ENCODE measurements at regions not wholly inside any gene's neighbourhood (a gene's known extent, or its start where the extent isn't known, plus 50 kb on each side); places are given as distances from the start of the nearest gene placed in this dataset.

DNA sequence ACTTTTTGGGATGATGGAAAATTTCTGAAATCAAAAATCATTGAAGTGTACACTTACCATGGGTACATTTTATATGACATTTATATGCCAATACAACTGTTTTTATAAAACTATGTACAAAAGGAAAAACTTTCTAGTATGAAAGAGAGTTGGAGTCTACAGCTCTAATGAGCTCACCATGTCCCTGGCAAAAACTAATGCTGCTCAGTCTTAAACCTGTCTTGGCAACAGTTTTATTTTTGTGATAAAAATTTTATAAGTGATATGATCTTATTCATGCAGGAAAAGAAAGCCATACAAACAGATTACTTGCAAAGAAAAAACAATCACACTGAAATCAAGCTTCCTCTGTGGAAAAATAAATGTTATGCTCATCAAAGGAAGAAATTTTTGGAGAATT, 78.9 kb upstream of the RASEF start:
- in situ Hi-C loops (cut with MboI) (no loop called here), intact Hi-C loops (cut with micrococcal nuclease) (no loop called here)
- no peak overlapping the region for H2AFZ ChIP-seq (ENCODE audit: low read depth, low read length)
- H3K4me3 ChIP-seq: no peak overlapping the region
- no peaks in the 10 kb centered on the region for H4K20me1 ChIP-seq (replicated peaks; ENCODE audit: control insufficient read depth, insufficient read depth, low read length)
- H3K27me3 ChIP-seq (ENCODE audit: control insufficient read depth in 2 of 2, insufficient read depth in 2 of 2, low read length in 2 of 2): no peaks in the 10 kb centered on the region
- no peak overlapping the region for H3K27ac ChIP-seq (ENCODE audit: extremely low read depth, low read depth, low read length)
- BruUV-seq (replicated peaks): no TSS peak
- POLR2A ChIA-PET: no interaction called here
- DNase-seq (ENCODE audit: extremely low read depth in 1 of 4, low spot score in 3 of 4) (no peak), ATAC-seq (no peak), FAIRE-seq (no peak)
- CTCF ChIA-PET (ENCODE audit: low intra/inter-chr PET ratio): no interaction called here
- no peaks in the 10 kb centered on the region for H3K79me2 ChIP-seq (ENCODE audit: control insufficient read depth, insufficient read depth, low read length)
- no peak for TF ChIP-seq NELFE (IDR thresholded peaks at IDR 0.05; ENCODE audit: insufficient read depth, insufficient read length)
- TF ChIP-seq ZNF507 (tag; conservative IDR thresholded peaks at IDR 0.05): no peak
- no peak for TF ChIP-seq ZNF785 (CRISPR knock-in tag; IDR thresholded peaks at IDR 0.05)
- no peak for TF ChIP-seq KDM4B (IDR thresholded peaks at IDR 0.05; ENCODE audit: borderline replicate concordance in 2 of 2, low read depth in 1 of 2)
- TF ChIP-seq, protein P1, sequence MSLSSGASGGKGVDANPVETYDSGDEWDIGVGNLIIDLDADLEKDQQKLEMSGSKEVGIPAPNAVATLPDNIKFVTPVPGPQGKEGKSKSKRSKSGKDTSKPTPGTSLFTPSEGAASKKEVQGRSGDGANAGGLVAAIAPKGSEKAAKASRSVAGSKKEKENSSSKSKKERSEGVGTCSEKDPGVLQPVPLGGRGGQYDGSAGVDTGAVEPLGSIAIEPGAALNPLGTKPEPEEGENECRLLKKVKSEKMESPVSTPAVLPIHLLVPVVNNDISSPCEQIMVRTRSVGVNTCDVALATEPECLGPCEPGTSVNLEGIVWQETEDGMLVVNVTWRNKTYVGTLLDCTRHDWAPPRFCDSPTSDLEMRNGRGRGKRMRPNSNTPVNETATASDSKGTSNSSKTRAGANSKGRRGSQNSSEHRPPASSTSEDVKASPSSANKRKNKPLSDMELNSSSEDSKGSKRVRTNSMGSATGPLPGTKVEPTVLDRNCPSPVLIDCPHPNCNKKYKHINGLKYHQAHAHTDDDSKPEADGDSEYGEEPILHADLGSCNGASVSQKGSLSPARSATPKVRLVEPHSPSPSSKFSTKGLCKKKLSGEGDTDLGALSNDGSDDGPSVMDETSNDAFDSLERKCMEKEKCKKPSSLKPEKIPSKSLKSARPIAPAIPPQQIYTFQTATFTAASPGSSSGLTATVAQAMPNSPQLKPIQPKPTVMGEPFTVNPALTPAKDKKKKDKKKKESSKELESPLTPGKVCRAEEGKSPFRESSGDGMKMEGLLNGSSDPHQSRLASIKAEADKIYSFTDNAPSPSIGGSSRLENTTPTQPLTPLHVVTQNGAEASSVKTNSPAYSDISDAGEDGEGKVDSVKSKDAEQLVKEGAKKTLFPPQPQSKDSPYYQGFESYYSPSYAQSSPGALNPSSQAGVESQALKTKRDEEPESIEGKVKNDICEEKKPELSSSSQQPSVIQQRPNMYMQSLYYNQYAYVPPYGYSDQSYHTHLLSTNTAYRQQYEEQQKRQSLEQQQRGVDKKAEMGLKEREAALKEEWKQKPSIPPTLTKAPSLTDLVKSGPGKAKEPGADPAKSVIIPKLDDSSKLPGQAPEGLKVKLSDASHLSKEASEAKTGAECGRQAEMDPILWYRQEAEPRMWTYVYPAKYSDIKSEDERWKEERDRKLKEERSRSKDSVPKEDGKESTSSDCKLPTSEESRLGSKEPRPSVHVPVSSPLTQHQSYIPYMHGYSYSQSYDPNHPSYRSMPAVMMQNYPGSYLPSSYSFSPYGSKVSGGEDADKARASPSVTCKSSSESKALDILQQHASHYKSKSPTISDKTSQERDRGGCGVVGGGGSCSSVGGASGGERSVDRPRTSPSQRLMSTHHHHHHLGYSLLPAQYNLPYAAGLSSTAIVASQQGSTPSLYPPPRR (CRISPR knock-in tag; IDR thresholded peaks at IDR 0.05; ENCODE audit: borderline replicate concordance): no peak
- TF ChIP-seq, protein P2, sequence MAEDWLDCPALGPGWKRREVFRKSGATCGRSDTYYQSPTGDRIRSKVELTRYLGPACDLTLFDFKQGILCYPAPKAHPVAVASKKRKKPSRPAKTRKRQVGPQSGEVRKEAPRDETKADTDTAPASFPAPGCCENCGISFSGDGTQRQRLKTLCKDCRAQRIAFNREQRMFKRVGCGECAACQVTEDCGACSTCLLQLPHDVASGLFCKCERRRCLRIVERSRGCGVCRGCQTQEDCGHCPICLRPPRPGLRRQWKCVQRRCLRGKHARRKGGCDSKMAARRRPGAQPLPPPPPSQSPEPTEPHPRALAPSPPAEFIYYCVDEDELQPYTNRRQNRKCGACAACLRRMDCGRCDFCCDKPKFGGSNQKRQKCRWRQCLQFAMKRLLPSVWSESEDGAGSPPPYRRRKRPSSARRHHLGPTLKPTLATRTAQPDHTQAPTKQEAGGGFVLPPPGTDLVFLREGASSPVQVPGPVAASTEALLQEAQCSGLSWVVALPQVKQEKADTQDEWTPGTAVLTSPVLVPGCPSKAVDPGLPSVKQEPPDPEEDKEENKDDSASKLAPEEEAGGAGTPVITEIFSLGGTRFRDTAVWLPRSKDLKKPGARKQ (CRISPR knock-in tag; IDR thresholded peaks at IDR 0.05): no peak
- TF ChIP-seq, protein P3, sequence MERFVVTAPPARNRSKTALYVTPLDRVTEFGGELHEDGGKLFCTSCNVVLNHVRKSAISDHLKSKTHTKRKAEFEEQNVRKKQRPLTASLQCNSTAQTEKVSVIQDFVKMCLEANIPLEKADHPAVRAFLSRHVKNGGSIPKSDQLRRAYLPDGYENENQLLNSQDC (CRISPR knock-in tag; IDR thresholded peaks at IDR 0.05): no peak
- no peak for TF ChIP-seq NFRKB (IDR thresholded peaks at IDR 0.05; ENCODE audit: low read depth)
- TF ChIP-seq POLR2H (tag; IDR thresholded peaks at IDR 0.05; ENCODE audit: low read depth): no peak
- no peaks in the 10 kb centered on the region for H3K4me1 ChIP-seq (replicated peaks in 1 of 2; ENCODE audit: control insufficient read depth in 2 of 2, insufficient read depth in 2 of 2, low read length in 2 of 2)
- no peaks in the 10 kb centered on the region for H3K36me3 ChIP-seq (ENCODE audit: control insufficient read depth, insufficient read depth, low read length)
- no peaks in the 10 kb centered on the region for H3K9me1 ChIP-seq (ENCODE audit: control insufficient read depth, insufficient read depth, low read length)
- no peaks in the 10 kb centered on the region for H3K9me3 ChIP-seq (replicated peaks; ENCODE audit: control insufficient read depth, insufficient read depth, low read depth, low read length)
- no peak overlapping the region for H3K4me2 ChIP-seq (ENCODE audit: insufficient read depth, low read length)
- no peak overlapping the region for H3K9ac ChIP-seq (ENCODE audit: insufficient read depth in 1 of 2, low read depth in 2 of 2, low read length in 2 of 2)

Measured in K562 (cell line).